KMS-11 (cell line): ENCODE measurements at regions not wholly inside any gene's neighbourhood (a gene's known extent, or its start where the extent isn't known, plus 50 kb on each side); places are given as distances from the start of the nearest gene placed in this dataset.

Experiments
- H2AFZ ChIP-seq: fragments of 200-600 bp; sonication (generic); 2 replicates; pipeline ENCODE4 v1.6.1; 2016; ENCODE audit warnings: antibody characterized with exemption, mixed run types, low read depth
- H3K27ac ChIP-seq: fragments of 200-600 bp; sonication (generic); 2 replicates; pipeline ENCODE4 v1.6.1; 2016; ENCODE audit warnings: mild to moderate bottlenecking, mixed run types
- H3K27me3 ChIP-seq: fragments of 200-600 bp; sonication (generic); 2 replicates; pipeline ENCODE4 v1.6.1; 2017; ENCODE audit warnings: mild to moderate bottlenecking, low read depth, mixed run types, moderate library complexity; ENCODE audit not compliant: insufficient read depth
- H3K36me3 ChIP-seq: fragments of 200-600 bp; sonication (generic); 2 replicates; pipeline ENCODE4 v1.6.1; 2017; ENCODE audit warnings: mild to moderate bottlenecking, mixed run types; ENCODE audit not compliant: insufficient read depth
- H3K4me1 ChIP-seq: fragments of 200-600 bp; sonication (generic); 2 replicates; pipeline ENCODE4 v1.6.1; 2016; ENCODE audit warnings: mild to moderate bottlenecking, low read depth, mixed run types; ENCODE audit not compliant: poor library complexity, severe bottlenecking
- H3K4me2 ChIP-seq: fragments of 200-600 bp; sonication (generic); 2 replicates; pipeline ENCODE4 v1.7.0; 2016; ENCODE audit warnings: mild to moderate bottlenecking, mixed run types
- H3K4me3 ChIP-seq: fragments of 200-600 bp; sonication (generic); IDR thresholded peaks from 2 replicates; pipeline ENCODE4 v1.6.1; 2017; ENCODE audit warnings: low read depth, low read length, mixed read lengths; ENCODE audit not compliant: insufficient read depth
- H3K79me2 ChIP-seq: fragments of 200-600 bp; sonication (generic); 2 replicates; pipeline ENCODE4 v1.6.1; 2016; ENCODE audit warnings: low read depth, mixed run types; ENCODE audit not compliant: insufficient read depth
- H3K9ac ChIP-seq: fragments of 200-600 bp; sonication (generic); 2 replicates; pipeline ENCODE4 v1.6.1; 2016; ENCODE audit warnings: mild to moderate bottlenecking, mixed run types
- H4K20me1 ChIP-seq: fragments of 200-600 bp; sonication (generic); 2 replicates; pipeline ENCODE4 v1.6.1; 2016; ENCODE audit warnings: mild to moderate bottlenecking, mixed run types; ENCODE audit not compliant: insufficient read depth
- TF ChIP-seq, protein P1 (sequence below): fragments of 200-600 bp; sonication (generic); conservative IDR thresholded peaks from 2 replicates; pipeline ENCODE4 v1.6.1; 2017; ENCODE audit warnings: low read depth, mild to moderate bottlenecking, antibody characterized with exemption, low read length, moderate library complexity, mixed read lengths

DNA sequence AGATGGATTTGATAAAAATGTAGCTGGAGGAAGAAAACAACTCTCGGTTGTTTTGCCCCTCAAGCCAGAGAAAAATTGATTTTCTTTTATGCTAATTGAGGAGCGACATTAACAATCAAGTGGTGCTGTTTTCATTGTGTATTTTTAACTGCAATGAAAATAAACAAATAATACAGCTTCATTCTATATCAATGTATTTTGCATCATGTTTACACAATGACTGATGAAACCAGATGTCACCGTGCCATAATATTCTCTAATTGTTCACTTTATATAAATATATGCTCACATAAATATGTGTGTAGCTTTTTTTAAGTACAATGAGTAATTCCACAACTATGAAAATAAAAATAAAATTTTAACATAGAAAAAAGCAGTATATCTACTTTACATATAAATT, 139.0 kb upstream of the PRDM9 start:
- TF ChIP-seq, protein P1, sequence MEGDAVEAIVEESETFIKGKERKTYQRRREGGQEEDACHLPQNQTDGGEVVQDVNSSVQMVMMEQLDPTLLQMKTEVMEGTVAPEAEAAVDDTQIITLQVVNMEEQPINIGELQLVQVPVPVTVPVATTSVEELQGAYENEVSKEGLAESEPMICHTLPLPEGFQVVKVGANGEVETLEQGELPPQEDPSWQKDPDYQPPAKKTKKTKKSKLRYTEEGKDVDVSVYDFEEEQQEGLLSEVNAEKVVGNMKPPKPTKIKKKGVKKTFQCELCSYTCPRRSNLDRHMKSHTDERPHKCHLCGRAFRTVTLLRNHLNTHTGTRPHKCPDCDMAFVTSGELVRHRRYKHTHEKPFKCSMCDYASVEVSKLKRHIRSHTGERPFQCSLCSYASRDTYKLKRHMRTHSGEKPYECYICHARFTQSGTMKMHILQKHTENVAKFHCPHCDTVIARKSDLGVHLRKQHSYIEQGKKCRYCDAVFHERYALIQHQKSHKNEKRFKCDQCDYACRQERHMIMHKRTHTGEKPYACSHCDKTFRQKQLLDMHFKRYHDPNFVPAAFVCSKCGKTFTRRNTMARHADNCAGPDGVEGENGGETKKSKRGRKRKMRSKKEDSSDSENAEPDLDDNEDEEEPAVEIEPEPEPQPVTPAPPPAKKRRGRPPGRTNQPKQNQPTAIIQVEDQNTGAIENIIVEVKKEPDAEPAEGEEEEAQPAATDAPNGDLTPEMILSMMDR, result no peak

DNA sequence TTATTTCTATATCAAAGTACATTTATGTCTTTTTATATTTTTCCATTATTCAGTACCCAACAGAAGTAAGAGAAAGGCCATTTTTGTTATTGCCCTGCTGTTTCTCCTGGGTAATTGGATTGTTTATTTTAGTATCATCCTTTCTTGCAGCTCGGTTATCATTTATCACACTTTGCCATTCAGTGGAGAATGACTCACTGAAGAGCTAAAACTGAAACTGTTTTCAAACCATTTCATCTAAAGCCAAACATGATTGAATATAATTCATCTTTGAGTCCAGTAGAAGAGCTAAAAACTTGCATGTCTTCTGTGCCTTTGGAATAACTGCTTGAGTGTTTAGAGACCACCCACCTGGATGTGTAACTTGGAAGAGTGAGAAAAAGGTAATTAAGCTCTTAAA, 139.5 kb upstream of the PRDM9 start:
- Histone ChIP-seq H4K20me1 (no peaks in the 10 kb centered on the region), H3K36me3 (no peaks in the 10 kb centered on the region), H2AFZ (no peak overlapping the region), H3K9ac (no peak overlapping the region), H3K4me1 (no peaks in the 10 kb centered on the region), H3K27me3 (no peaks in the 10 kb centered on the region), H3K4me3 (no peak overlapping the region), H3K79me2 (no peaks in the 10 kb centered on the region), H3K4me2 (no peak overlapping the region), H3K27ac (no peak overlapping the region)
- TF ChIP-seq, protein P1, result no peak

More for the DNA sequence above, 139.0 kb upstream of the PRDM9 start:
- Histone ChIP-seq H3K27me3 (no peaks in the 10 kb centered on the region), H4K20me1 (no peaks in the 10 kb centered on the region), H2AFZ (no peak overlapping the region), H3K4me2 (no peak overlapping the region), H3K9ac (no peak overlapping the region), H3K4me1 (no peaks in the 10 kb centered on the region), H3K79me2 (no peaks in the 10 kb centered on the region), H3K27ac (no peak overlapping the region), H3K36me3 (no peaks in the 10 kb centered on the region), H3K4me3 (no peak overlapping the region)

DNA sequence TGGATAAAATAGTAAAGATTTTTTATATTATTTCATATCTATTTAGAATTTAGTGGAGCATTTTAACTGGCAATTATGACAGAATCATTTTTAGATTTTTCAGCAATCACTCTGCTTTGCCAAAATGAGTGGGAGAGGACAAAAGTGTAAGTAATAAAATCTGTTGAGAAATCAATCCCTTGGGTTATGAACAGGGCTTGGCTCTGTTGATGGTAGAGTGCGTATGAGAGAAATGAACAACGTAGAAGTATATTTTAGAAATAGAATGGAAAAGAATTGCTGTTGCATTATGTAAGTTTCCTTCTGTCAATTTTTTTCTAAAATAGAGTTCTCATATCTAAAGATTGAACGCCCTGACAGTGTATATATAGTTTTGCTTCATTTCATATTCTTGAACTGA, 154.1 kb upstream of the PRDM9 start:
- TF ChIP-seq, protein P1, result no peak
- Histone ChIP-seq H2AFZ (no peak overlapping the region), H3K27me3 (no peaks in the 10 kb centered on the region), H3K27ac (no peak overlapping the region), H3K79me2 (no peaks in the 10 kb centered on the region), H3K4me3 (no peak overlapping the region), H3K36me3 (no peaks in the 10 kb centered on the region), H4K20me1 (no peaks in the 10 kb centered on the region), H3K4me2 (no peak overlapping the region), H3K9ac (no peak overlapping the region), H3K4me1 (no peaks in the 10 kb centered on the region)

DNA sequence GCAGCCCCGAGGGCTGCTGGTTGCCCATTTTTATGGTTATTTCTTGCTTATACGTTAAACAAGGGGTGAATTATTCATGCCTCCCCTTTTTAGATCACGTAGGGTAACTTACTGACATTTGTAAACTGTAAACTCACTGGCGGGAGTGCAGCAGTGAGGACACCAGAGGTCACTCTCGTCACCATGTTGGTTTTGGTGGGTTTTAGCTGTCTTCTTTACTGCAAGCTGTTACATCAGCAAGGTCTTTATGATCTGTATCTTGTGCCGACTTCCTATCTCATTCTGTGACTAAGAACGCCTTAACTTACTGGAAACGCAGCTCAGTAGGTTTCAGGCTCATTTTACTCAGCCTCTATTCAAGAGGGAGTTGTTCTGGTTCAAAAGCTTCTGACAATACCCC, 155.0 kb upstream of the PRDM9 start:
- no peaks in the 10 kb centered on the region for H3K4me1 ChIP-seq
- TF ChIP-seq, protein P1, result no peak
- H4K20me1 ChIP-seq, result no peaks in the 10 kb centered on the region

More for the DNA sequence above, 155.0 kb upstream of the PRDM9 start:
- no peaks in the 10 kb centered on the region for H3K79me2 ChIP-seq
- H3K4me2 ChIP-seq, result no peak overlapping the region
- no peak overlapping the region for H3K27ac ChIP-seq
- no peaks in the 10 kb centered on the region for H3K27me3 ChIP-seq
- H3K36me3 ChIP-seq, result no peaks in the 10 kb centered on the region
- H3K9ac ChIP-seq, result no peak overlapping the region
- no peak overlapping the region for H3K4me3 ChIP-seq
- no peak overlapping the region for H2AFZ ChIP-seq
